GM18508 (cell line): ENCODE measurements at regions not wholly inside any gene's neighbourhood (a gene's known extent, or its start where the extent isn't known, plus 50 kb on each side); places are given as distances from the start of the nearest gene placed in this dataset.
"Not testable (repeated sequence)": the region's sequence is repeated elsewhere in the genome, so short reads cannot be mapped to it uniquely, and the experiment has no call there.

Experiments used
- ATAC-seq: cut with Tn5 transposase; IDR thresholded peaks from one replicate; pipeline ENCODE4 v1.9.1; 2021; ENCODE audit warnings: moderate number of reproducible peaks; ENCODE audit not compliant: insufficient read depth, unreplicated experiment

GRCh38 chr11:98003606-98004371, 1017.0 kb upstream of the CNTN5 start:
- ATAC-seq: no peak

GRCh38 chr11:98007072-98007471, 1013.7 kb upstream of the CNTN5 start:
- no peak for ATAC-seq

GRCh38 chr11:98027652-98028051, 993.1 kb upstream of the CNTN5 start:
- ATAC-seq: no peak

GRCh38 chr11:98029832-98030231, 990.9 kb upstream of the CNTN5 start:
- ATAC-seq: no peak

DNA sequence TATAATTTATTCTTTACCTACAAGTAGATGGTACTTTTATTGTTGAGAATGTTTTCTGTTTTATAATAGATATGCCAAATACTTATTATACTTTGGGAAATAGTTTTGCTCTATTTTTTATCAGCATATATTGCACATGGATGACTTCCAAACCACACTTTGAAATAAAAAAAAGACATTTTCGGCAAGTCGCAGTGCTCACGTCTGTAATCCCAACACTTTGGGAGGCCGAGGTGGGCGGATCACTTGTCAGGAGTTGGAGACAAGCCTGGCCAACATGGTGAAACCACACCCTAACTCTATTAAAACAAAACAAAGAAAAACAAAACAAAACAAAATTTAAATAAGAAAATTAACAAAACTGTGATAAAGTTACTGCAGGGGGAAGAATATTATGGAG, 983.9 kb upstream of the CNTN5 start:
- no peak for ATAC-seq

DNA sequence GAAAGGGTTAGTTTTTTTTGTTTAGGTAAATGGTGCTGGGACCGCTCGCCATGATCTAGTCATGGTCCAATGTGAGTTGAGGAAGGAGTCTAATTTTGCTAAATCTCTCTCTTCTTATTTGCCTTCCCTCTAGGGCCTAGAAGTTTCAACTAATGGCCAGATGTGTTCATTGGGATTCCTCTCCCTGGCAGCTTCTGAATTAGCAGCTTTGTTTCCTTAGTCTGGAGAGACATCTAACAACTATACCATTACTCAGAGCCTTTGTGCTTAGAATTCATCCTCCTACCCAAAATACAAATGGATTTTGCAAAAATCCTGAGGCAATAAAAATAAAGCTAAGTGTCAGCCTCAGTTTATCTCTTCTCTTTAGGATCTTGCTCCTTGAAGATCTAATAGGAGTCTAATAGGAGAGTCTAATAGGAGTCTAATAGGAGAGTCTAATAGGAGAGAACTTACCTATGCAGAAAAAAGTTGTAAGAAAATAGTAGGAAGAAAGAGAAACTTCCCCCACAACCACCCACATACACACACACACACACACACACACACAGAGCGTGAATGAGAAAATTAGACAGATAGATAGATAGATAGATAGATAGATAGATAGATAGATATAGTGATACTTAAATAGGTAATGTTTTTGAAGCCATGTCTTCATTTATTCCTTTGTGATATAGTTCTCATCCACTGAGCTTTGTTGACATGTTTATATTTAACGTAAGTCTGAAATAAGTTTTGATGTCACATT, 980.5 kb upstream of the CNTN5 start:
- ATAC-seq: no peak

GRCh38 chr11:98047647-98048046, 973.1 kb upstream of the CNTN5 start:
- no peak for ATAC-seq

GRCh38 chr11:98053851-98054250, 966.9 kb upstream of the CNTN5 start:
- ATAC-seq: no peak

DNA sequence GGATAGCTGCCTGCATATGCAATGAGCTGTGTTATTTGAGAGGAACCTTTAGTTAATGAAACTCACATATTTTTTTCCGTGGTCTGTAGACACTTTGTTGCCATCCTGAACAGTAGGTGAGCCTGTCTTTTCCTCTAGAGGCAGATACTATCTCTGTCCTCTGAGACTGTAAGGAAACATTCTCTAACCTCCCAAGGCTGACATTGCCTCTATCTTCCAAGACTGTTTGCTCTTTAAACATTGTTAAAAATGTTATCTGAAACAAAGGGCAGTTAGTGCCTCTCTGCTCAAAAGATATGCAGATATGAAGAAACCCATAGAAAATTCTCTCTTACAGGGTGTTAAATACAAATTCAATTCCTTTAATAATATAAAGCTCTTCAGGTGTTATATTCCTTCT, 963.8 kb upstream of the CNTN5 start:
- no peak for ATAC-seq

GRCh38 chr11:98059488-98059887, 961.3 kb upstream of the CNTN5 start:
- no peak for ATAC-seq

GRCh38 chr11:98060759-98061158, 960.0 kb upstream of the CNTN5 start:
- no peak for ATAC-seq

- ATAC-seq: no peak
These were observed 958.9 kb upstream of the CNTN5 start for GRCh38 chr11:98061858-98062257.

DNA sequence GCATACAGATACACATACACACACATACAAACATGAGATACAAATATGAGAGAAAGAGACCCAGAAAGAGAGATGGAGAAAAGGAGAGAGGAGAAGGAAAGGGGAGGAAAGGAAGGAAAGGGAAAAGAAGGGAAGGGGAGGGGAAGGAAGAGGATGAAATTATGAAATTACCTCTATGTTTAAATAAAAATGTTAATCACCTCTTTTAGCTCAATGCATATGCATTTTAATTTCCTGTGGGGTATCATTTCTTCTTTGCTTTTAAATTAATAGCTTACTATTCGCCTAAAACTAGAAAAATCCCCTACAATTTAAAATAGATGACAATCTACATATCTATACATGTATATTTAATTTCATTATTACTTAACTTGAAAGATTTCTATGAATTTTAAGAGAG, 958.0 kb upstream of the CNTN5 start:
- ATAC-seq: no peak

DNA sequence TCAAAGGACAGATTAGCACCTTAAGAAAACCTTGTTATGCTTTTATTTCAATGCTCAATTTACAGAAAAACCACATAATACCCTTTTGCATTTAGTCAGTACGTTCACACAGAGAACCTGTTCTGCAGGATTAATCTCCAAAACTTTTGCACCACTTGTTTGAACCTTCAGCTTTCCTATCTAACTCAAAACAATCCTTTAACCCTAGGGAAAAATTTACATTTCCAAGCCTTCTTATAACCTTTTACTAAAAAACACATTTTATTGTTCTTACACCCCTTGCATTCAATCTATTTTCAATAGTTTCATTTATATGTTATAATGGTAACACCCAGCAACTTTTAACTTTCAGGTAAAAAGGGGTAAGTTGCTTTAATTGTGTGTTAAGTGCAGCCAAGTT, 952.5 kb upstream of the CNTN5 start:
- ATAC-seq: no peak

DNA sequence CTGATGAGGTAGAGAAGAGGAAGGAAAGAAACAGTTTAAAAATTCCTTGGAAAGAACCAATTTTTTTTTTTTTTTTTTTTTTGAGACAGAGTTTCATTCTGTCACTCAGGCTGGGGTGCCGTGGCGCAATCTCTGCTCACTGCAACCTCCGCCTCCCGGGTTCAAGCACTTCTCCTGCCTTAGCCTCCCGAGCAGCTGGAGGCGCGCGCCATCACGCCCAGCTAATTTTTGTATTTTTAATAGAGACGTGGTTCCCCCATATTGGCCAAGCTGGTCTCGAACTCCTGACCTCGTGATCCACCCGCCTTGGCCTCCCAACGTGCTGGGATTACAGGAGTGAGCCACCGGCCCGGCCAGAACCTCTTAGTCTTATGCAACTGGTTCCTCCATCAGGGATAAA, 951.6 kb upstream of the CNTN5 start:
- ATAC-seq: not testable (repeated sequence)

DNA sequence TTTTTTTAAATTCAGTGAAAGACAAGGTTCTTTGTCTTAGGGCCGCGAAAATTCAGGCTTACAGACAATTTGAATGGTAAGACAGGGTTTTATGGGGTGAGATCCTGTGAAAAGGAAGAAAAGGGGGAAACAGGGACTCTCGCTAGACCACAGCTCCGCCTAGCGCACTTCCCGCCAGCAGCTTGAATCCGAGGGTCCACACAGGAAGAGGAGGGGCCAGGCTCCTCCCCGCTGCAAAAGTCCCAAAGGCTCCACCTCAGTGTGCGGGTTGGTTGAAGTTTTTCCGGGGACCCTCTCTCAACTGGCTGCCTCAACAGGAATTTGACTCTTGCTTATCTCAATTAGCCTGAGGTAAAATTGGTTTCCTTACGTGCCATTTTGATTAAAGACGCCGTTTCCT, 950.9 kb upstream of the CNTN5 start:
- no peak for ATAC-seq

DNA sequence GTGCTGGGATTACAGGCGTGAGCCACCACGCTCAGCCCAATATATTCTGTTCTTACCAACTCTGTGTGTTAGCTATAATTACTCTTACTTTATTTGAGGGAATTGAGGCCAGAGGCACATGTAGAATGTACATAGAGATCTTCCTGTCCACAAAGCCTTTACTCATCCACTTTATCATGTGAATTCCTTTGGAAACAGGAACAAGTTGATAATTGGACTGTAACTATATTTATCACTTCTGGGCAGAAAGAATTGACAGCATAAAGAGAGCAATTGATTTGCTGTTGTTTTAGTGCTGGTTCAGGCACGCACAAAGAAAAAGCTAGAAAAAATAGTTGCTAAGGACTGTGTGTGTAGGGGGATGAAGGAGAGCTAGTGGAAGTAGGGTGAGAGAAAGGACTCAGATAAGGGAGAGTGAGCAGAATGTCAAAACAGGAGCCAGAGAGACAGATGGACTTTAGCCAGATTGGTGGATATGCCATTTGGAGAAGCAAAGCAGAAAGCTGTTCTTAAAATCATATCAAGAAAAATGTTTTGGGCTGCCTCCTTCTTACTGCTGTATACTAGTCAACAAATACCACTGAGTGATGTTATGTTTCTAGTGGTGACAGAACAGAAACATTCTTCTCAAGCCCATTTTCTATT, 929.8 kb upstream of the CNTN5 start:
- ATAC-seq: no peak

DNA sequence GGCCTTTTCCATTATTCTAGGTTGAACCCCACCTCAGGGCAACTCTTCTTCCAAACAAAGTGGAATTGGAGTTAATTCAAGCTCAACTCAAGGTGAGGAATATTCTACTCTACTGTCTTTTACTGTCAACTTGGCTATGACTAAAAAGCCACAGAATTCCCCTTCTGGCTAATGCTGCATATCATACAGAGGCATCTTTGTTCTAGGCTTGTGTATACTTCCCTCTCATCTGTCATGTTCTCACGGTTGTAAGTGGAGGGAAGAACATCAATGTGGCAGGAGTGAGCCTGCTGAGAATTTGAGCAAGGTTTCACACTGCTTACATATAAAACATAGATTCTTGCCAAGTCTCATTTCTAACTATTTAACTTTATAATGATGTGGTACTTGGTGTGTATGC, 921.4 kb upstream of the CNTN5 start:
- no peak for ATAC-seq

- ATAC-seq: no peak
These were observed 920.1 kb upstream of the CNTN5 start for GRCh38 chr11:98100689-98101088.

DNA sequence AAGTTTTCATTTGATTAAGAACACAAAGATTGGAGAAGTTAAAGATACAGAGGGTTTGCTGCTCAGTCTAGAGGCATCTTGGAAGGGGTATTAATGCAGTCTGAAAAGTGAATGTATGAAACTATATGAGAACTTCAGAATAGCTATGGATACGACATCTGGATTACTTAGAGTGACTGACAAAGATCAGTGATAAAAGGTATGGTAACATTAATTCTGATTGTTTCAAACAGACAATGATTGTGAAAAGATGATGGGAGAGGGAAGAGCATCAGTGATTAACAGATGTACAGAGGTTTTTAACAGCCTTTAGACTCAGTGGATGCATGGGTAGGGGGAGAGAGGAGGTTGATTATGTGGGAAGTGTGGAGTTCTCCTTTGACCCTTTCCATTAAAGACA, 919.4 kb upstream of the CNTN5 start:
- no peak for ATAC-seq

DNA sequence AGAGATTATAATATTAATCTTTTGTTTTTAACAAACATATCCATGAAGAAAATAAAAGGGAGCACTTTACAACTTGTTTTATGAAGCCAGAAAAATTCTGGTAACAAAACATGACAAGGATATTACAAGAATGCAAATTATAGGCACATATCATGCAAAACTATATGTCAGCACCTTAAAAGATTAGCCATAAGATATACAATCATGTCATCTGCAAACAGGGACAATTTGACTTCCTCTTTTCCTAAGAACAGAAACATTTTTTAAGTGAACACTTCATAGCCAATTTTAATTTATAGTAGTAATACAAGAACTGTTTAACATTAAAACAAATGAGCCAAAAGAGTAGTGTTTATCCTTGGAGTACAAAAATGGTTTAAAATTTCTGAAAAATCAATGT, 916.5 kb upstream of the CNTN5 start:
- ATAC-seq: no peak
